DND-41 (cell line): ENCODE measurements at regions not wholly inside any gene's neighbourhood (a gene's known extent, or its start where the extent isn't known, plus 50 kb on each side); places are given as distances from the start of the nearest gene placed in this dataset.
A peak's percentile ranks its signal among the peaks of the same experiment; 100 is the strongest.

Source experiments
- ATAC-seq: fragments of 200-7000 bp; cut with Tn5 transposase; 3 replicates; pipeline ENCODE4 v1.9.1; 2021; ENCODE audit warnings: low read depth; ENCODE audit not compliant: insufficient read depth
- DNase-seq: peaks from one replicate; pipeline ENCODE4 v3.0.0-alpha.2; 2020
- H2AFZ ChIP-seq: 2 replicates; pipeline ENCODE4 v1.6.0; 2012; ENCODE audit warnings: low read depth, low read length
- H3K27ac ChIP-seq: 2 replicates; pipeline ENCODE4 v1.5.1; 2012; ENCODE audit warnings: low read length, inconsistent platforms
- H3K27me3 ChIP-seq: fragments of 200-600 bp; sonication (generic); 2 replicates; pipeline ENCODE4 v1.6.0; 2012; ENCODE audit warnings: low read length, mild to moderate bottlenecking, inconsistent platforms; ENCODE audit not compliant: insufficient read depth, poor library complexity
- H3K36me3 ChIP-seq: 2 replicates; pipeline ENCODE4 v1.5.1; 2012; ENCODE audit warnings: low read length, inconsistent platforms; ENCODE audit not compliant: insufficient read depth
- H3K4me1 ChIP-seq: 2 replicates; pipeline ENCODE4 v1.5.1; 2012; ENCODE audit warnings: mild to moderate bottlenecking, low read length; ENCODE audit not compliant: insufficient read depth
- H3K4me2 ChIP-seq: 2 replicates; pipeline ENCODE4 v1.6.0; 2012; ENCODE audit warnings: mild to moderate bottlenecking, moderate library complexity, low read length, inconsistent platforms; ENCODE audit not compliant: insufficient read depth
- H3K4me3 ChIP-seq, 2 experiments: fragments of 200-600 bp in 1 of 2; shearing (Covaris generic) in 1 of 2; 2 replicates each; pipeline ENCODE4 v1.5.1; 2012 to 2016; ENCODE audit warnings: inconsistent platforms in 2 of 2, low read length in 2 of 2, mild to moderate bottlenecking in 2 of 2, low read depth in 1 of 2, moderate library complexity in 1 of 2
- H3K79me2 ChIP-seq: 2 replicates; pipeline ENCODE4 v1.6.0; 2012; ENCODE audit warnings: low read length, inconsistent platforms; ENCODE audit not compliant: insufficient read depth
- H3K9ac ChIP-seq: 2 replicates; pipeline ENCODE4 v1.6.0; 2012; ENCODE audit warnings: low read depth, mild to moderate bottlenecking, inconsistent platforms, low read length, moderate library complexity
- H3K9me3 ChIP-seq: 2 replicates; pipeline ENCODE4 v1.5.1; 2012; ENCODE audit warnings: low read length, moderate library complexity, mild to moderate bottlenecking, inconsistent platforms; ENCODE audit not compliant: insufficient read depth, severe bottlenecking
- H4K20me1 ChIP-seq: 2 replicates; pipeline ENCODE4 v1.6.0; 2012; ENCODE audit warnings: low read length; ENCODE audit not compliant: insufficient read depth
- EZH2 ChIP-seq: IDR thresholded peaks from 3 replicates; pipeline ENCODE4 v1.6.1; 2012; ENCODE audit warnings: borderline replicate concordance, low read depth, mild to moderate bottlenecking, moderate library complexity, low read length, inconsistent platforms; ENCODE audit not compliant: severe bottlenecking
- TF ChIP-seq, protein P1 (sequence below): IDR thresholded peaks from 2 replicates; pipeline ENCODE4 v1.5.1; 2012; ENCODE audit warnings: borderline replicate concordance, low read length, moderate library complexity, mild to moderate bottlenecking; ENCODE audit not compliant: poor library complexity, severe bottlenecking; ENCODE audit errors: extremely low read depth

DNA sequence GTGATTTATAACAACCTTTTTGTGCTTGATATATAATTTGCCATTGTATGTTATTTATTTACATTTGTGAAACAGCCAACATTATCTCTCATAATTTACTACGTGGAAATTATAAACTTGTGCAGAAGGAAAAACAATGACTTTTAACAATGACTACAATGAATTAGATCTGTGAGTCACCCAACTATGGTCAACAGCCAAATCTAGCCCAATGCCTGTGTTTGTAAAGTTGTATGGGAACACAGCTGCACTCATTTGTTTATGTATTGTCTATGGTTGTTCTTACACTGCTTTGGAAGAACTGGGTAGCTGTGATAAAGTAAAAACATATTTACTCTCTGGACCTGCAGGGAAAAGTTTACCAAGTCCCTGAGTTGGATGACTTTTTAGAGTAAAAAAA is 110.4 kb downstream of the OTOL1 start:
- Histone ChIP-seq H2AFZ (no peak overlapping the region), H3K27me3 (no peaks in the 10 kb centered on the region), H3K4me3 (no peak overlapping the region), H3K9me3 (no peaks in the 10 kb centered on the region), H4K20me1 (no peaks in the 10 kb centered on the region), H3K4me2 (no peak overlapping the region), H3K9ac (no peak overlapping the region), H3K27ac (no peak overlapping the region), H3K79me2 (no peaks in the 10 kb centered on the region), H3K36me3 (no peaks in the 10 kb centered on the region), H3K4me1 (no peaks in the 10 kb centered on the region)
- TF ChIP-seq, protein P1, sequence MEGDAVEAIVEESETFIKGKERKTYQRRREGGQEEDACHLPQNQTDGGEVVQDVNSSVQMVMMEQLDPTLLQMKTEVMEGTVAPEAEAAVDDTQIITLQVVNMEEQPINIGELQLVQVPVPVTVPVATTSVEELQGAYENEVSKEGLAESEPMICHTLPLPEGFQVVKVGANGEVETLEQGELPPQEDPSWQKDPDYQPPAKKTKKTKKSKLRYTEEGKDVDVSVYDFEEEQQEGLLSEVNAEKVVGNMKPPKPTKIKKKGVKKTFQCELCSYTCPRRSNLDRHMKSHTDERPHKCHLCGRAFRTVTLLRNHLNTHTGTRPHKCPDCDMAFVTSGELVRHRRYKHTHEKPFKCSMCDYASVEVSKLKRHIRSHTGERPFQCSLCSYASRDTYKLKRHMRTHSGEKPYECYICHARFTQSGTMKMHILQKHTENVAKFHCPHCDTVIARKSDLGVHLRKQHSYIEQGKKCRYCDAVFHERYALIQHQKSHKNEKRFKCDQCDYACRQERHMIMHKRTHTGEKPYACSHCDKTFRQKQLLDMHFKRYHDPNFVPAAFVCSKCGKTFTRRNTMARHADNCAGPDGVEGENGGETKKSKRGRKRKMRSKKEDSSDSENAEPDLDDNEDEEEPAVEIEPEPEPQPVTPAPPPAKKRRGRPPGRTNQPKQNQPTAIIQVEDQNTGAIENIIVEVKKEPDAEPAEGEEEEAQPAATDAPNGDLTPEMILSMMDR, result no peak
- TF ChIP-seq EZH2, result no peak
- DNase-seq, result no peak
- no peak for ATAC-seq

- no peak overlapping the region for H3K4me3 ChIP-seq
- TF ChIP-seq EZH2, result no peak
- TF ChIP-seq, protein P1, result no peak
Measured at GRCh38 chr3:161619351-161619750, 122.7 kb downstream of the OTOL1 start.

GRCh38 chr3:161630794-161631193 is 134.2 kb downstream of the OTOL1 start:
- Histone ChIP-seq H3K36me3 (no peaks in the 10 kb centered on the region), H3K4me3 (no peak overlapping the region), H2AFZ (no peak overlapping the region), H3K27me3 (no peaks in the 10 kb centered on the region), H3K4me2 (no peak overlapping the region), H3K79me2 (no peaks in the 10 kb centered on the region), H3K9me3 (no peaks in the 10 kb centered on the region), H3K4me1 (no peaks in the 10 kb centered on the region), H4K20me1 (no peaks in the 10 kb centered on the region), H3K9ac (no peak overlapping the region), H3K27ac (no peak overlapping the region)
- DNase-seq (peak; percentile 20), ATAC-seq (no peak)
- TF ChIP-seq, protein P1, result no peak

More at GRCh38 chr3:161619351-161619750, 122.7 kb downstream of the OTOL1 start:
- DNase-seq (no peak), ATAC-seq (no peak)
- Histone ChIP-seq H3K9me3 (no peaks in the 10 kb centered on the region), H3K36me3 (no peaks in the 10 kb centered on the region), H4K20me1 (no peaks in the 10 kb centered on the region), H3K9ac (no peak overlapping the region), H2AFZ (no peak overlapping the region), H3K4me1 (no peaks in the 10 kb centered on the region), H3K27me3 (no peaks in the 10 kb centered on the region), H3K27ac (no peak overlapping the region), H3K4me2 (no peak overlapping the region), H3K79me2 (no peaks in the 10 kb centered on the region)

DNA sequence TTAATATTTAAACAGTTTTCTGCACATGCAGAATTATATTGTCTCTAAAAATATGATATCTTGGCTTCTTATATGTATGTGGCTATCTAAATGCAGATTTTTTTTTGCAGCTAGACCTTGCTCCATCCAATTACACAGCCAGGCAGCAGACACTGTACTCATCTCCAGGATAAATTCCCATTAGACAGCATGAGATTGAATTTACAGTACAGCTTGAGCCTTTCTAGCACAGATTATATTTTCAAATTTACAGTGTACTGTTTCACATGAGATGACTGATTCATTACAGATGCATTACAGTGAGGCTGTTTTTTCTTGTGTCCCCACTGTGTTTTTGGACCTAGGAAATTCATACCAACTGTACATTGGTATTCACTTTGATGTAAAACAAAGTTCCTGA is 134.9 kb downstream of the OTOL1 start:
- Histone ChIP-seq H3K27ac (no peak overlapping the region), H3K36me3 (no peaks in the 10 kb centered on the region), H3K4me3 (no peak overlapping the region), H3K9me3 (no peaks in the 10 kb centered on the region), H3K79me2 (no peaks in the 10 kb centered on the region), H3K4me2 (no peak overlapping the region), H3K9ac (no peak overlapping the region), H4K20me1 (no peaks in the 10 kb centered on the region), H3K27me3 (no peaks in the 10 kb centered on the region), H2AFZ (no peak overlapping the region), H3K4me1 (no peaks in the 10 kb centered on the region)
- TF ChIP-seq, protein P1, result no peak
- no peak for TF ChIP-seq EZH2
- no peak for ATAC-seq
- no peak for DNase-seq
